K562 (cell line): ENCODE measurements at regions not wholly inside any gene's neighbourhood (a gene's known extent, or its start where the extent isn't known, plus 50 kb on each side); places are given as distances from the start of the nearest gene placed in this dataset.

Source experiments
- CXXC5 ChIP-seq: fragments of 250-450 bp; sonication (Bioruptor Pico); IDR thresholded peaks from 2 replicates; pipeline ENCODE4 v1.8.0; 2022; ENCODE audit warnings: inconsistent platforms, mild to moderate bottlenecking, moderate library complexity
- ILK ChIP-seq: fragments of 450-650 bp; IDR thresholded peaks from 2 replicates; pipeline ENCODE4 v1.6.1; 2016; ENCODE audit warnings: missing genetic modification characterization, low read depth, mild to moderate bottlenecking, missing compliant biosample characterization, moderate library complexity, borderline replicate concordance
- MCM2 ChIP-seq: fragments of 450-650 bp; IDR thresholded peaks from 2 replicates; pipeline ENCODE4 v1.6.1; 2017; ENCODE audit warnings: low read depth, mild to moderate bottlenecking
- SRF ChIP-seq, 2 experiments: fragments of 250-450, 450-650 bp in 1 of 2; sonication (Bioruptor Pico) in 1 of 2; sonication (generic) in 1 of 2; formaldehyde crosslinking; IDR thresholded peaks; 2 replicates each; pipeline versions ENCODE4 v1.5.0 to v1.5.1; 2020 to 2022; ENCODE audit warnings: mild to moderate bottlenecking in 1 of 2, missing genetic modification reagents in 1 of 2
- ZFP36 ChIP-seq: fragments of 150-350 bp; IDR thresholded peaks from 2 replicates; pipeline ENCODE4 v1.6.1; 2018; ENCODE audit warnings: low read length, low read depth; ENCODE audit not compliant: partially characterized antibody
- ZFPM2 ChIP-seq: fragments of 250-450 bp; sonication (Bioruptor Pico); IDR thresholded peaks from 2 replicates; pipeline ENCODE4 v1.5.1; 2022; ENCODE audit warnings: mild to moderate bottlenecking
- ZKSCAN8 ChIP-seq: fragments of 200-800 bp; sonication (Bioruptor generic); IDR thresholded peaks from 2 replicates; pipeline ENCODE4 v1.6.1; 2016; ENCODE audit warnings: missing genetic modification characterization, missing compliant biosample characterization
- ZNF41 ChIP-seq: fragments of 250-450 bp; sonication (Bioruptor Pico); conservative IDR thresholded peaks from 2 replicates; pipeline ENCODE4 v1.4.0; 2020; ENCODE audit warnings: mild to moderate bottlenecking
- ZNF766 ChIP-seq: fragments of 200-800 bp; sonication (Bioruptor generic); conservative IDR thresholded peaks from 2 replicates; pipeline ENCODE4 v1.6.1; 2016; ENCODE audit warnings: missing genetic modification characterization, missing compliant biosample characterization
- TF ChIP-seq, protein P1 (sequence below): sonication (generic); formaldehyde crosslinking; IDR thresholded peaks from 2 replicates; pipeline ENCODE4 v1.8.0; 2022; ENCODE audit warnings: missing genetic modification reagents, mild to moderate bottlenecking, moderate library complexity, borderline replicate concordance
- TF ChIP-seq, protein P2 (sequence below), 2 experiments: fragments of 450-650 bp; conservative IDR thresholded peaks; 2 replicates each; pipeline ENCODE4 v1.6.1; 2017; ENCODE audit warnings: mild to moderate bottlenecking in 2 of 2, moderate library complexity in 2 of 2

DNA sequence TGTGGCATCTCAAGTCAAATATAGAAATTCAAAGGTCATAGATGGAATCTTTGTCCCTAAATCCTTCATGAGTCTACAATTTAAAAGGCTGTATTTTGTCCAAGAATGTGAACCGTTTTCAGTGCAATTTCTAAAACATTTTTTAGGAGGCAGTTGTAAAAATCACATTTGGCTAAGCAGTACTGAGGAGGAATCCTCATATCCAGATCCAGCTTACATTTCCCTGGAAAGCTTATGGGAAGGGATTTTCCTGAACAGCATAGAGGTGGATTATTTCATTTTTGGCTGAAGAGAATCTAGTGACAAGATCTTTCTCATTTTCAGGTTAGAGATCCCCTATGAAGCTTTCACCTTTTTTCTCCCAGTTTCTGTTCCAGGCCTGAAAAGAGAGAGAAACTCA, 178.4 kb downstream of the POLR2M start:
- TF ChIP-seq ZFP36 (no peak), CXXC5 (CRISPR knock-in tag) (no peak), ZNF41 (no peak), ILK (tag) (no peak), ZKSCAN8 (CRISPR knock-in tag) (no peak), ZNF766 (CRISPR knock-in tag) (no peak), SRF (CRISPR knock-in tag; IDR thresholded peaks at IDR 0.05) (no peak), MCM2 (no peak), ZFPM2 (no peak)
- TF ChIP-seq, protein P1, sequence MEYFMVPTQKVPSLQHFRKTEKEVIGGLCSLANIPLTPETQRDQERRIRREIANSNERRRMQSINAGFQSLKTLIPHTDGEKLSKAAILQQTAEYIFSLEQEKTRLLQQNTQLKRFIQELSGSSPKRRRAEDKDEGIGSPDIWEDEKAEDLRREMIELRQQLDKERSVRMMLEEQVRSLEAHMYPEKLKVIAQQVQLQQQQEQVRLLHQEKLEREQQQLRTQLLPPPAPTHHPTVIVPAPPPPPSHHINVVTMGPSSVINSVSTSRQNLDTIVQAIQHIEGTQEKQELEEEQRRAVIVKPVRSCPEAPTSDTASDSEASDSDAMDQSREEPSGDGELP (CRISPR knock-in tag) = no peak
- TF ChIP-seq, protein P2, sequence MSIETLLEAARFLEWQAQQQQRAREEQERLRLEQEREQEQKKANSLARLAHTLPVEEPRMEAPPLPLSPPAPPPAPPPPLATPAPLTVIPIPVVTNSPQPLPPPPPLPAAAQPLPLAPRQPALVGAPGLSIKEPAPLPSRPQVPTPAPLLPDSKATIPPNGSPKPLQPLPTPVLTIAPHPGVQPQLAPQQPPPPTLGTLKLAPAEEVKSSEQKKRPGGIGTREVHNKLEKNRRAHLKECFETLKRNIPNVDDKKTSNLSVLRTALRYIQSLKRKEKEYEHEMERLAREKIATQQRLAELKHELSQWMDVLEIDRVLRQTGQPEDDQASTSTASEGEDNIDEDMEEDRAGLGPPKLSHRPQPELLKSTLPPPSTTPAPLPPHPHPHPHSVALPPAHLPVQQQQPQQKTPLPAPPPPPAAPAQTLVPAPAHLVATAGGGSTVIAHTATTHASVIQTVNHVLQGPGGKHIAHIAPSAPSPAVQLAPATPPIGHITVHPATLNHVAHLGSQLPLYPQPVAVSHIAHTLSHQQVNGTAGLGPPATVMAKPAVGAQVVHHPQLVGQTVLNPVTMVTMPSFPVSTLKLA (conservative IDR thresholded peaks at IDR 0.05) = no peak
